ENCODE measurements at regions not wholly inside any gene's neighbourhood (a gene's known extent, or its start where the extent isn't known, plus 50 kb on each side); places are given as distances from the start of the nearest gene placed in this dataset.
A peak's percentile ranks its signal among the peaks of the same experiment; 100 is the strongest.

DNA sequence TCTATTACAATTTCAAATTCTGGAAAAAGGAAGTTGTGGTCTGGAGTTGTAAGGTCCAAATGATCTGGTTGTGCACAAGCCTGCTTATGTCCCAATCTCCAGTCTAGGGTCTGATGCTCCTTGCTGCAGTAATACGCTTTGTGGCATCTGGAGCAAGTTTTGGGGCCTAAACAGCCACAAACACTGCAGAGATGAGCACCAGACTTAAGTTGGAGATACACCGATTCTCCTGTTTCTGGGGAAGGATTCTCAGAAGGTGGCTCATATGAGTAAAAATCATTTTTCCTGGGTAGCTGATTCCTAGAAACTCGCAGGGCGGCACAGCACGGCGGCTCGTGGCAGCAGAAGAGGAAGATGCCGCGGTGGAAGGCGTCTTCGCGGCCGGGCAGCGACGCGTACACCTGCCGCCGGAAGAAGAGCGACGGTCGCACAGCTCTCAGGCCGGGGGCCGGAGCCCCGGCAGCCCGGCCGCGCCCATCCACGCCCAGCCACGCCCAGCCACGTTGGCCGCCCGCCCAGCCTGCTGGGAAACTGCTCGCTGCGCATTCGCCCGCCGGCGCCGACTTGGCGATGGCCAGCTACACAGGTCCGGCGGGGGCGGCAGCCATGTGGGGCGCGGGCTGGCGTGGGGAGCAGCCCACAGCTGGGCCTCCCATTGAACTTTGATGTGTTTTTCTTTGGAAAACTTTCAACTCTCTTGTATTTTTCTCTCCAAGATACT, 129.0 kb downstream of the ASCL4 start:
- peak; percentile 99 for ATAC-seq (replicated peaks in 1 of 2)
- peak; percentile 84 to 89 for DNase-seq
- Mint-ChIP-seq H3K36me3 (ENCODE audit: insufficient read depth in 2 of 2) (no peaks in the 10 kb centered on the region), H3K9me3 (no peaks in the 10 kb centered on the region), H3K4me3 (peak overlapping the region; percentile 89 to 96), H3K27ac (peak overlapping the region; percentile 14), H3K4me1 (ENCODE audit: low read depth) (peaks cover 10% of the 10 kb centered on the region), H3K27me3 (ENCODE audit: low read depth) (peaks cover 51% of the 10 kb centered on the region)

DNA sequence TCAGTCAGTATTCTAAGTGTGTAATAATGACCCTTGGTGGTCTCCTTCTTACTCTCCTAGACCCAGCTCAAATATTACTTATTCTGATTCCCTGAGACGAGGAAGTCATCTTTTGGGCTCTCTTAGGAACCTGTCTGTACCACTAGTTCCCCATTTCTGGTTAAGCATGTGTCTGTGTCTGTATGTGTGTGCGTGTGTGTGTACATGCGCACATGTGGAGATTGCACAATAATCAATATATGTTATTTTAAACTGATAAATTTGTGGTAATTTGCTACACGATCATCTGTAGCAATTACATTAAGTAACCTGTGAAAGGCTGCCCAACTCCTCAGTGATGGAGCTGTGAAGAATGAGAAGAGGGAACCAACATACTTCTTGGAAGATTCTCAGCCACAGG, 132.2 kb downstream of the ASCL4 start:
- H3K27me3 Mint-ChIP-seq (ENCODE audit: low read depth) = peaks cover 53% of the 10 kb centered on the region
- peaks cover 10% of the 10 kb centered on the region for H3K4me1 Mint-ChIP-seq (ENCODE audit: low read depth)

DNA sequence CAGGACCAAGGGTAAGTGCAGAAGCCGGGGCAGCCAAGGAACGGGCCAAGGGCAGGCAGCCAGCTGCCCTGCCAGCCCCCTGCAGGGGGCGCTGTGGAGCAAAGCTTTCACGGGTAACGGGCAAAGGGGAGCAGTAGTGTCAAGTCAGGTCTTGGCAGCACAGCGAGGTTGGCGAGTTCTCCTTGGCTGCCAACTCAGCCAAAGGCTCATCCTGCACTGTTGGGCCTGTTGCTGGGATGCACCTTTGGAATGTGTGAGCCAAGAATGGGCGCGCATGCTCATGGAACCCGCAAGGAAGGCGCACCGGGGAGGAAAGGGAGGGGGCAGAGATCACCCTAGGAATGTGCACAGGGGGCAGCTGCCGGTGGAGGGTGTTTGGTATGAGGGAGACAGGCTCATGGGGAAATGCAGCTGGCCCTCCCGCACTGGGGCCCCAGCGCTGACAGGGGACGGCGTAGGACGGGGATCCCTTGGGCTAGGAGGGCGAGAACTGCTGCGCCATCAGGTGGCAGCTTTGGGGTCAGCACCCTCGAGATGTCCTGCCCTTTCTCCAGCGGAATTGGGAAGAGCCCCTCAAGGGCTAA, 138.0 kb downstream of the ASCL4 start:
- Mint-ChIP-seq H3K27me3 (ENCODE audit: low read depth) (peaks cover 52% of the 10 kb centered on the region), H3K36me3 (ENCODE audit: insufficient read depth in 2 of 2) (no peaks in the 10 kb centered on the region)

More for the DNA sequence above, 132.2 kb downstream of the ASCL4 start:
- Mint-ChIP-seq H3K36me3 (ENCODE audit: insufficient read depth in 2 of 2) (no peaks in the 10 kb centered on the region), H3K4me3 (no peak overlapping the region), H3K27ac (no peak overlapping the region), H3K9me3 (no peaks in the 10 kb centered on the region)
- DNase-seq (no peak), ATAC-seq (replicated peaks in 1 of 2) (no peak)

DNA sequence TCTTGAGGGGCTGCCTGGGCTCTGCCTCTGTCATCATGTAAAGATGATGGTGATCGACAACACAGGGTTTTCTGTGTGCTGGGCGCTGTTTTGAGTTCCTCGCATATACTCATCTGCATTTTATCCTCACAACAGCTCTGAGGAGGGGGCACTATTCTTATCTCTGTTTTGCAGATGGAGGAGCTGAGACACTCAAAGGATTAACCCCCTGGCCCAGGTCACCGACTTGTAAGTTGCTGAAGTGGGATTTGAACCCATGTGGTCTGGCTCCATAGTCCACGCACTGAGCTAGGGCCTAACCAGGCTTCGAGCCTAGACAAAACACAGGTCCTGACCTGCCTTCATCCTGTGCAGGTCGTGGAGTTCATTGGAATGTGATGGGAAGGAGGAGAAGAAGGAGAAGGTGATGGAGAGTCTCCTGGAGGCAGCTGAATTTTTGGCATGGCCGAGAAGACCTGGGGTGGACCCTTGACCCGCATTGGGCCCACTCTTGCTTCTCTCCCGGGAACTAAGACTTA, 140.0 kb downstream of the ASCL4 start:
- ATAC-seq (replicated peaks in 1 of 2) (no peak), DNase-seq (no peak)
- H3K4me3 Mint-ChIP-seq = no peak overlapping the region
- H3K27me3 Mint-ChIP-seq (ENCODE audit: low read depth) = peaks cover 60% of the 10 kb centered on the region
- no peak overlapping the region for H3K27ac Mint-ChIP-seq
- H3K4me1 Mint-ChIP-seq (ENCODE audit: low read depth) = peaks cover 5% of the 10 kb centered on the region
- no peaks in the 10 kb centered on the region for H3K36me3 Mint-ChIP-seq (ENCODE audit: insufficient read depth in 2 of 2)
- H3K9me3 Mint-ChIP-seq = no peaks in the 10 kb centered on the region

More for the DNA sequence above, 138.0 kb downstream of the ASCL4 start:
- Mint-ChIP-seq H3K4me1 (ENCODE audit: low read depth) (peaks cover 5% of the 10 kb centered on the region), H3K9me3 (no peaks in the 10 kb centered on the region), H3K4me3 (peak overlapping the region; percentile 85 to 90), H3K27ac (no peak overlapping the region)
- ATAC-seq (replicated peaks in 1 of 2) (peak; percentile 89 to 90), DNase-seq (peak; percentile 78 to 86)

DNA sequence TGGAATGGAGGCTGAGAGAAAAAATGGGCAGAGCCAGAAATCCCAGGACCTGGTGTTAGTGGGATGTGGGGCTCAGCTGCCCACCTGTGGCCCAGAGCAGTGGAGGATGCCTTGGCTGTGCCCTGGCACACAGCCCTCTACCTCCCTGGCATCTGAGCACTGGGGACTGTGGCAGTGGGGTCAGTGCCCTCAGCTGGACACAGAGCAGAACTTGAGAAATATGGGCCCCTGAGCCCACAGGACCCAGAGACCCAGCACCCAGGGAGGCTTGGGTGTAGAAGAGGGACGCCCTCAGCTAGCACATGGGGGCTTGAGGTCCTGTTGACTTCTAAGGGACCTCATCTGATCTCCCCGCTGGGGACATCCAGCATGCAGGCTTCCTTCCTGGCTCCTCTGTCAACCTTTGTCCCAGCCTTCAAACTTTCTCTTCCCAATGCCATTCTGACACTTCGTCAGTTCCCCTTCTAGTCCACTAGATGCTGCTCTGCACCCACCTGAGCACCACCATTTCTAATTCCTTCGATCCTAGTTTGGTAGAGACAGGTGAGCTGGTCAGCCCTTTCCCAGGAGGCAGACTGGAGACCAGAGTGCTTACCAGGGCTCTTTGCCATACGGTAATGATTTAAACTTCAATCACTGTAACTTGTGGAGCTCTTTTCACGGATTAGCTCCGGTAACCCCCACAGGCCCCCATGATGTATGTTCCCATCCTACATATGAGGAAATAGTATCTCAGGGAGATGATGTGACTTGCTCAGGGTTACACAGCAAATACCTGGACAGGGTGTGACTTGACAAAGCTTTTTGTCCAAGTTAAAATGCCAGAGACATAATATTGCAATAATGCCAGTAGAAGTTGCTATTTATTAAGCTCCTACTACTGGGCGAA, 143.7 kb downstream of the ASCL4 start:
- Mint-ChIP-seq H3K27me3 (ENCODE audit: low read depth) (peaks cover 70% of the 10 kb centered on the region), H3K36me3 (ENCODE audit: insufficient read depth in 2 of 2) (no peaks in the 10 kb centered on the region), H3K27ac (no peak overlapping the region), H3K4me1 (ENCODE audit: low read depth) (no peaks in the 10 kb centered on the region), H3K9me3 (no peaks in the 10 kb centered on the region), H3K4me3 (no peak overlapping the region)
- DNase-seq = peak in 1 of 2 donors; percentile 3
- ATAC-seq (replicated peaks in 1 of 2) = no peak

DNA sequence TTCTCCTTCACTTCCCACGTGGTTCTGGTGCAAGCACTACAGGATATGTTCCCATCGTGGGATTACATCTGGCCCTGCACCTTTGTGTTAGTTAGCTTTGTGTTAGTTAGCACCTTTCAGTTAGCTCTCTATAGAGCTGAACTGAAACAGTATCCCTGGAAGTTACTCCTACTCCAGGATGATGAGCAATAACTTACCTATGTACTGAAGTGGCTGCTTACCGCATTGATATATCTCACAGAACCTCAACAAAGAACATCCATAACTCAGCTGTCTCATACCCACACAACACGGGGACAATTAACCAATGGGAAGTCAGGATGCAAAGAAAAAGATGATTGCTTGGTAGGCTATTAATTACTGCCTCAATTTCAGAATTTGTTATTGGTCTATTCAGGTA, 146.6 kb downstream of the ASCL4 start:
- Mint-ChIP-seq H3K4me3 (no peak overlapping the region), H3K27ac (no peak overlapping the region), H3K36me3 (ENCODE audit: insufficient read depth in 2 of 2) (no peaks in the 10 kb centered on the region), H3K4me1 (ENCODE audit: low read depth) (no peaks in the 10 kb centered on the region), H3K27me3 (ENCODE audit: low read depth) (peaks cover 61% of the 10 kb centered on the region), H3K9me3 (no peaks in the 10 kb centered on the region)
- DNase-seq (no peak), ATAC-seq (replicated peaks in 1 of 2) (no peak)

DNA sequence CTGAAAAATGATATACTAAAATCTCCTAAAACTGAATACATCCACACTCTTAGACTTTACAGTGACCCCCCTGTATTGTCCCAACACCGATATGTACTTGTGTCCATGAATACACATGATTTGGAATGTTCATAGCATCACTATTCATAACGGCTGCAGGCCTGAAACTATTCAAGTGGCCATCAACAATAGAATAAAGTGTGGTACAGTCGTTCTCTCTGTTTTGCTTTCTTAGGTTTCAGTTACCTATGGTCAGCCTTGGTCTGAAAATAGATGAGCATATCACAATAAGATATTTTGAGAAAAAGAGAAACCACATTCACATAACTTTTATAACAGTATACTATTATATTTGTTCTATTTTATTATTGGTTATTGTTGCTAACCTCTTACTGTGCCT, 150.6 kb downstream of the ASCL4 start:
- no peak for DNase-seq
- no peak overlapping the region for H3K4me3 Mint-ChIP-seq
- H3K9me3 Mint-ChIP-seq = no peaks in the 10 kb centered on the region
- no peaks in the 10 kb centered on the region for H3K4me1 Mint-ChIP-seq (ENCODE audit: low read depth)
- H3K36me3 Mint-ChIP-seq (ENCODE audit: insufficient read depth in 2 of 2) = no peaks in the 10 kb centered on the region
- ATAC-seq (replicated peaks in 1 of 2) = no peak
- H3K27me3 Mint-ChIP-seq (ENCODE audit: low read depth) = peaks cover 51% of the 10 kb centered on the region
- H3K27ac Mint-ChIP-seq = no peak overlapping the region

DNA sequence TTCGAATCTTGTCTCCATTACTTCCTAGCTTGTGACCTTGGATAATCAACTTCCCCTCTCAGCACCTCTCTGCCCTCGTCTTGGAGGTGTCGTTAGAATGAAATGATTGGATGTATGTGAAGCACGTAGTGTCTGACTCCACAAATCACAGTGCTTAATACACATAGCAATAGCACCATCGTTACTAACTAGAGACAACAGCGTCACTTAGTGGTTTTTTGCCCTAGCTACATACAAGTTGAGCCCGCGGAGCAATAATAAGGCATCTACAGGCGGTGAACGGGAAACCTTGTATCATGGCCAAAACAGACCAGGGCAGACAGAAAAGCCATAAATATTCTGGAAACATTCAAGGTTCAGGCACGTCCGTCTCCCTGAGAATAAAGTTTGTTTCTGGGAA, 154.9 kb downstream of the ASCL4 start:
- H3K27ac Mint-ChIP-seq = no peak overlapping the region
- H3K4me1 Mint-ChIP-seq (ENCODE audit: low read depth) = no peaks in the 10 kb centered on the region
- no peak for DNase-seq
- H3K27me3 Mint-ChIP-seq (ENCODE audit: low read depth) = peaks cover 19% of the 10 kb centered on the region
- no peak overlapping the region for H3K4me3 Mint-ChIP-seq
- H3K36me3 Mint-ChIP-seq (ENCODE audit: insufficient read depth in 2 of 2) = no peaks in the 10 kb centered on the region
- peak; percentile 32 to 58 for ATAC-seq (replicated peaks in 1 of 2)
- no peaks in the 10 kb centered on the region for H3K9me3 Mint-ChIP-seq

GRCh38 chr12:107931761-107932160, 157.3 kb downstream of the ASCL4 start:
- ATAC-seq (replicated peaks in 1 of 2) = no peak
- Mint-ChIP-seq H3K36me3 (ENCODE audit: insufficient read depth in 2 of 2) (no peaks in the 10 kb centered on the region), H3K9me3 (no peaks in the 10 kb centered on the region), H3K4me3 (no peak overlapping the region), H3K4me1 (ENCODE audit: low read depth) (no peaks in the 10 kb centered on the region), H3K27me3 (ENCODE audit: low read depth) (peaks cover 28% of the 10 kb centered on the region), H3K27ac (no peak overlapping the region)
- DNase-seq = no peak

GRCh38 chr12:107938446-107938845, 163.9 kb downstream of the ASCL4 start:
- H3K36me3 Mint-ChIP-seq (ENCODE audit: insufficient read depth in 2 of 2) = peaks cover 0 to 8% of the 10 kb centered on the region in 2 donors
- no peak overlapping the region for H3K27ac Mint-ChIP-seq
- H3K9me3 Mint-ChIP-seq = peaks cover 2 to 6% of the 10 kb centered on the region in 2 donors
- H3K27me3 Mint-ChIP-seq (ENCODE audit: low read depth) = peaks cover 44% of the 10 kb centered on the region
- no peak overlapping the region for H3K4me3 Mint-ChIP-seq
- H3K4me1 Mint-ChIP-seq (ENCODE audit: low read depth) = no peaks in the 10 kb centered on the region
- no peak for ATAC-seq (replicated peaks in 1 of 2)
- DNase-seq = no peak

DNA sequence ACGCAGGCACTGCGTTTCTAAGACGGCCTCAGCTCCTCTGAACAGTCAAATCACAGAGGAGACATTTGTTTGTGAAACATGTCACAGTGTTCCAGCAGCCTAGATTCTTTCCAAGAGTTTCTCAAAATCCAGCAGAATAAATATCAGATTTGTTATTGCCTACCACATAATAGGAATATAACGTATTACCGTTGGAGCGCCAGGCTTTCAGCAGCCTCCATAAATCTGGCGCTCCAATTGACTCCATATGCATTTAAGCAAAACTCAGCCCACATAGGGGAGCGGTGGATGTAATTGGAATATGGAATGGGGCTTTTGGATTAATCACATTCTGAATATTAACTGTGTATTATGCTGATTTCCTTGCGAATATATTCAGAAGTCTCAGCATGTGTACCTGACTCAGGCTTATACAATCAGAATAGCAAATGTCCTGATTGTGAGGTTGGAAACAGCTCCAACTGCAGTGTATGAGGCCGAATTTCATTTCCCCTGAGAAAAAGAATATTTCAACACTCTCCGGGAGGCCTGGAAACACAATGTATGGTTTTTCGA, 174.0 kb downstream of the ASCL4 start:
- H3K27ac Mint-ChIP-seq = no peak overlapping the region
- no peaks in the 10 kb centered on the region for H3K4me1 Mint-ChIP-seq (ENCODE audit: low read depth)
- ATAC-seq (replicated peaks in 1 of 2) = no peak
- H3K4me3 Mint-ChIP-seq = no peak overlapping the region
- H3K9me3 Mint-ChIP-seq = no peaks in the 10 kb centered on the region
- no peak for DNase-seq
- no peaks in the 10 kb centered on the region for H3K36me3 Mint-ChIP-seq (ENCODE audit: insufficient read depth in 2 of 2)
- no peaks in the 10 kb centered on the region for H3K27me3 Mint-ChIP-seq (ENCODE audit: low read depth)

DNA sequence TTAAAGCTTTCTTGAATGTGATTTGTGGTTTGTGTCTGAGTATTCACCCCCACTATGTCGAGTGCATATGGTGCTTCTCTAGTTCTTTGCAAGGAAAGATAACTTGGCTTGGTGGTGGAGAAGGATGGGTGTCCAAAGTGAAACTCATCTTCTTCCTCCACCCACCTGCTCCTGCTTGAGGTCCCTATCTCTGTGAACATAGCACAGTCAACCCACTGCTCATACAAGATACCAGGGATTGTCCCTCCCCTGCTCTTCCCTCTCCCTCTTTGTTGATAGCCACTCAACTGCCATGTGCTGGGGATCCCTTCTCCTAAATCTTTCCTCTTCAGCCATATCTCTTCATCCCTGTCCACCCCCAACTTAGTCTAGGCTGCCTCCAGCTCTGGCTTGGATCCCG, 176.5 kb downstream of the ASCL4 start:
- no peaks in the 10 kb centered on the region for H3K4me1 Mint-ChIP-seq (ENCODE audit: low read depth)
- H3K27ac Mint-ChIP-seq = no peak overlapping the region
- H3K4me3 Mint-ChIP-seq = no peak overlapping the region
- H3K36me3 Mint-ChIP-seq (ENCODE audit: insufficient read depth in 2 of 2) = no peaks in the 10 kb centered on the region
- H3K9me3 Mint-ChIP-seq = peaks cover 0 to 1% of the 10 kb centered on the region in 2 donors
- DNase-seq = no peak
- peaks cover 4% of the 10 kb centered on the region for H3K27me3 Mint-ChIP-seq (ENCODE audit: low read depth)
- no peak for ATAC-seq (replicated peaks in 1 of 2)

Data from activated T-cell treated with anti-CD3 and anti-CD28 coated beads, Interleukin-2, amount 50 U/mL, for 72 hours (primary cell).